ENCODE measurements at regions not wholly inside any gene's neighbourhood (a gene's known extent, or its start where the extent isn't known, plus 50 kb on each side); places are given as distances from the start of the nearest gene placed in this dataset.

GRCh38 chr1:39153684-39154083 is 50.8 kb upstream of the MACF1 start:
- no peak overlapping the region for H3K4me3 ChIP-seq
- H3K27ac ChIP-seq = peak overlapping the region; percentile 44 to 71 (median 63)
- H3K9me3 ChIP-seq = no peaks in the 10 kb centered on the region
- intact Hi-C loops (cut with DNase I; ENCODE audit: low total_unique reads) = no loop called here
- no peak for DNase-seq
- H3K27me3 ChIP-seq = no peaks in the 10 kb centered on the region
- no peaks in the 10 kb centered on the region for H3K36me3 ChIP-seq
- WGBS, 5 donors = 49 to 78% (median 65%) methylated on average over 2 of the region's 2 CpGs
- peaks cover 57 to 94% (median 72%) of the 10 kb centered on the region in 4 donors for H3K4me1 ChIP-seq
- peak in 1 of 7 experiments; percentile 6 for TF ChIP-seq CTCF (IDR thresholded peaks at IDR 0.05)
- no peak for TF ChIP-seq POLR2A (IDR thresholded peaks at IDR 0.05)

- intact Hi-C loops (cut with DNase I; ENCODE audit: low total_unique reads) = no loop called here
- WGBS, 5 donors = 53 to 63% (median 57%) methylated on average over 6 of the region's 6 CpGs
- peaks cover 68 to 96% (median 82%) of the 10 kb centered on the region in 4 donors for H3K4me1 ChIP-seq
- TF ChIP-seq POLR2AphosphoS5 (IDR thresholded peaks at IDR 0.05) = peak in 2 of 3 donors; percentile 15 to 49
- TF ChIP-seq POLR2A (IDR thresholded peaks at IDR 0.05) = no peak
- peak overlapping the region; percentile 44 to 71 (median 56) for H3K27ac ChIP-seq
- H3K9me3 ChIP-seq = no peaks in the 10 kb centered on the region
- H3K36me3 ChIP-seq = no peaks in the 10 kb centered on the region
- DNase-seq = peak in 1 of 2 donors; percentile 61
- no peaks in the 10 kb centered on the region for H3K27me3 ChIP-seq
- no peak overlapping the region for H3K4me3 ChIP-seq
These were observed 49.7 kb upstream of the MACF1 start for GRCh38 chr1:39154553-39155421.

Small RNA genes lying in the stretch of these regions (small RNA-seq; reads per million reads assigned to genes)
- gene RNA5SP44 (0 reads per million in 4 donors), gene RNU6-608P (0 reads per million in 4 donors)
